Liver (tissue), 8 donors: ENCODE measurements at regions not wholly inside any gene's neighbourhood (a gene's known extent, or its start where the extent isn't known, plus 50 kb on each side); places are given as distances from the start of the nearest gene placed in this dataset.

Experiments
- DNase-seq: peaks from one replicate; pipeline ENCODE4 v3.0.0-alpha.2; 2017; ENCODE audit warnings: low spot score
- H3K27ac ChIP-seq, 2 donors: one replicate each; pipeline ENCODE4 v1.7.0; 2013; ENCODE audit warnings: inconsistent platforms in 2 of 2, low read length in 2 of 2, control low read depth in 1 of 2, low read depth in 1 of 2, mild to moderate bottlenecking in 1 of 2
- H3K27me3 ChIP-seq, 4 donors: one replicate each; pipeline versions ENCODE4 v1.6.1 to v1.7.0; 2013; ENCODE audit warnings: low read length in 3 of 4, inconsistent platforms in 1 of 4, mild to moderate bottlenecking in 1 of 4, moderate library complexity in 1 of 4; ENCODE audit not compliant: control insufficient read depth in 4 of 4, insufficient read depth in 4 of 4
- H3K36me3 ChIP-seq, 4 donors: one replicate each; pipeline versions ENCODE4 v1.6.1 to v1.7.0; 2013; ENCODE audit warnings: low read length in 3 of 4, mild to moderate bottlenecking in 3 of 4, low read depth in 1 of 4, moderate library complexity in 1 of 4; ENCODE audit not compliant: control insufficient read depth in 4 of 4, insufficient read depth in 3 of 4
- H3K4me1 ChIP-seq, 4 donors: one replicate each; pipeline versions ENCODE4 v1.6.1 to v1.7.0; 2013; ENCODE audit warnings: low read length in 3 of 4, mild to moderate bottlenecking in 3 of 4, moderate library complexity in 1 of 4; ENCODE audit not compliant: control insufficient read depth in 4 of 4, insufficient read depth in 4 of 4
- H3K4me3 ChIP-seq, 3 donors: one replicate each; pipeline versions ENCODE4 v1.6.1 to v1.7.0; 2013; ENCODE audit warnings: low read length in 3 of 3, control low read depth in 1 of 3, low read depth in 1 of 3, mild to moderate bottlenecking in 1 of 3
- H3K9ac ChIP-seq, 2 donors: one replicate each; pipeline ENCODE4 v1.7.0; 2013; ENCODE audit warnings: low read length in 2 of 2, mild to moderate bottlenecking in 2 of 2, moderate library complexity in 2 of 2, control low read depth in 1 of 2, low read depth in 1 of 2
- H3K9me3 ChIP-seq, 4 donors: one replicate each; pipeline versions ENCODE4 v1.6.1 to v1.7.0; 2013; ENCODE audit warnings: low read length in 3 of 4; ENCODE audit not compliant: control insufficient read depth in 4 of 4
- EGR1 ChIP-seq, 2 donors: IDR thresholded peaks; 2 replicates each; pipeline ENCODE4 v1.6.1; 2016 to 2018; ENCODE audit warnings: antibody characterized with exemption in 2 of 2, low read depth in 2 of 2
- FOXA2 ChIP-seq: IDR thresholded peaks from 2 replicates; pipeline ENCODE4 v1.6.1; 2016; ENCODE audit warnings: antibody characterized with exemption
- GABPA ChIP-seq, 2 donors: IDR thresholded peaks in 1 of 2; conservative IDR thresholded peaks in 1 of 2; 2 replicates each; pipeline ENCODE4 v1.6.1; 2016; ENCODE audit warnings: antibody characterized with exemption in 2 of 2, mild to moderate bottlenecking in 1 of 2, moderate library complexity in 1 of 2
- HNF4A ChIP-seq, 2 donors: conservative IDR thresholded peaks; 2 replicates each; pipeline ENCODE4 v1.6.1; 2016; ENCODE audit warnings: antibody characterized with exemption in 2 of 2, mild to moderate bottlenecking in 2 of 2
- HNF4G ChIP-seq: IDR thresholded peaks from 2 replicates; pipeline ENCODE4 v1.6.1; 2016; ENCODE audit warnings: antibody characterized with exemption
- JUND ChIP-seq, 2 donors: IDR thresholded peaks; 2 replicates each; pipeline ENCODE4 v1.6.1; 2016; ENCODE audit warnings: antibody characterized with exemption in 2 of 2
- NR2F2 ChIP-seq: IDR thresholded peaks from 2 replicates; pipeline ENCODE4 v1.6.1; 2016; ENCODE audit warnings: antibody characterized with exemption
- RXRA ChIP-seq, 2 donors: IDR thresholded peaks; 2 replicates each; pipeline ENCODE4 v1.6.1; 2017 to 2018; ENCODE audit warnings: antibody characterized with exemption in 2 of 2, mild to moderate bottlenecking in 1 of 2
- SP1 ChIP-seq: IDR thresholded peaks from 2 replicates; pipeline ENCODE4 v1.6.1; 2018; ENCODE audit warnings: antibody characterized with exemption, mild to moderate bottlenecking
- TAF1 ChIP-seq: conservative IDR thresholded peaks from 2 replicates; pipeline ENCODE4 v1.6.1; 2016; ENCODE audit warnings: antibody characterized with exemption, mild to moderate bottlenecking
- WGBS: extraction: QIAGEN DNeasy Blood & Tissue Kit; methylation state at CpG from one replicate; pipeline ENCODE4 v1.1.7; 2013; 5-methylcytosine and 5-hydroxymethylcytosine counted together
- TF ChIP-seq, protein P1 (sequence below): IDR thresholded peaks from 2 replicates; pipeline ENCODE4 v1.6.1; 2016; ENCODE audit warnings: antibody characterized with exemption
- TF ChIP-seq, protein P2 (sequence below): IDR thresholded peaks from 2 replicates; pipeline ENCODE4 v1.6.1; 2016; ENCODE audit warnings: antibody characterized with exemption
- TF ChIP-seq, protein P3 (sequence below): IDR thresholded peaks from 2 replicates; pipeline ENCODE4 v1.6.1; 2016; ENCODE audit warnings: antibody characterized with exemption
- TF ChIP-seq, protein P4 (sequence below): IDR thresholded peaks from 2 replicates; pipeline ENCODE4 v1.6.1; 2016; ENCODE audit warnings: antibody characterized with exemption, mild to moderate bottlenecking
- TF ChIP-seq, protein P5 (sequence below): fragments of 150-350 bp; IDR thresholded peaks from 2 replicates; pipeline ENCODE4 v1.5.1; 2017; ENCODE audit warnings: improper control_type of control experiment, low read depth, low read length; ENCODE audit not compliant: missing input control
- donor health status: healthy.
- donor health status: healthy.
- donor health status: healthy.
- donor health status: healthy.
- donor health status: healthy.

DNA sequence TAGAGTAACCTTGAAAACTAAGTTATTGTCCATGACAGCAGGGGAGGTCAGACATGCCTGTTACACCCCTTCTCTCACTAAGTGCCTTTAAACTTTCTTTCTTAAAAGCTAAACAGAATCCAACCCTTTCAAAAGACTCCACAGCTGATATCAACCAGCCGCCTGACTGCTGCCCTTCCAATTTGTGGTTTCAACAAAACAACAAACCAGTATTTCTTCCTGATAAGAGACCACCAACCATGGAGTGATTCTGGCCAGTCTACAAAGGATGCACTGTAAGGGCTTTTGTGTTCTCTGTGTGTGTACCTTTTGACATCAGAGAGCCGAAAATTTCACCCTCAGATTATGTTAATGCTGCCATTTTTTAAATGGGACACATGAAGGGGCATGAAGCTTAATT is 1204.2 kb downstream of the ROBO2 start:
- 67% methylated on average over 2 of the region's 2 CpGs for WGBS
- Histone ChIP-seq H3K9me3 (peaks cover 0 to 11% (median 4%) of the 10 kb centered on the region in 4 donors), H3K9ac (no peak overlapping the region), H3K27ac (no peak overlapping the region), H3K36me3 (no peaks in the 10 kb centered on the region), H3K27me3 (no peaks in the 10 kb centered on the region), H3K4me1 (no peaks in the 10 kb centered on the region), H3K4me3 (no peak overlapping the region)
- TF ChIP-seq, protein P1, sequence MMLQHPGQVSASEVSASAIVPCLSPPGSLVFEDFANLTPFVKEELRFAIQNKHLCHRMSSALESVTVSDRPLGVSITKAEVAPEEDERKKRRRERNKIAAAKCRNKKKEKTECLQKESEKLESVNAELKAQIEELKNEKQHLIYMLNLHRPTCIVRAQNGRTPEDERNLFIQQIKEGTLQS: no peak
- TF ChIP-seq HNF4G (no peak), SP1 (no peak), EGR1 (IDR thresholded peaks at IDR 0.05; ENCODE audit: low read depth in 2 of 2) (no peak), RXRA (IDR thresholded peaks at IDR 0.05) (no peak), TAF1 (no peak), GABPA (IDR thresholded peaks at IDR 0.05 in 1 of 2, conservative IDR thresholded peaks at IDR 0.05 in 1 of 2) (no peak)
- TF ChIP-seq, protein P2, sequence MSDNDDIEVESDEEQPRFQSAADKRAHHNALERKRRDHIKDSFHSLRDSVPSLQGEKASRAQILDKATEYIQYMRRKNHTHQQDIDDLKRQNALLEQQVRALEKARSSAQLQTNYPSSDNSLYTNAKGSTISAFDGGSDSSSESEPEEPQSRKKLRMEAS: no peak
- TF ChIP-seq, protein P3, sequence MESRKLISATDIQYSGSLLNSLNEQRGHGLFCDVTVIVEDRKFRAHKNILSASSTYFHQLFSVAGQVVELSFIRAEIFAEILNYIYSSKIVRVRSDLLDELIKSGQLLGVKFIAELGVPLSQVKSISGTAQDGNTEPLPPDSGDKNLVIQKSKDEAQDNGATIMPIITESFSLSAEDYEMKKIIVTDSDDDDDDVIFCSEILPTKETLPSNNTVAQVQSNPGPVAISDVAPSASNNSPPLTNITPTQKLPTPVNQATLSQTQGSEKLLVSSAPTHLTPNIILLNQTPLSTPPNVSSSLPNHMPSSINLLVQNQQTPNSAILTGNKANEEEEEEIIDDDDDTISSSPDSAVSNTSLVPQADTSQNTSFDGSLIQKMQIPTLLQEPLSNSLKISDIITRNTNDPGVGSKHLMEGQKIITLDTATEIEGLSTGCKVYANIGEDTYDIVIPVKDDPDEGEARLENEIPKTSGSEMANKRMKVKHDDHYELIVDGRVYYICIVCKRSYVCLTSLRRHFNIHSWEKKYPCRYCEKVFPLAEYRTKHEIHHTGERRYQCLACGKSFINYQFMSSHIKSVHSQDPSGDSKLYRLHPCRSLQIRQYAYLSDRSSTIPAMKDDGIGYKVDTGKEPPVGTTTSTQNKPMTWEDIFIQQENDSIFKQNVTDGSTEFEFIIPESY: no peak
- TF ChIP-seq, protein P4, sequence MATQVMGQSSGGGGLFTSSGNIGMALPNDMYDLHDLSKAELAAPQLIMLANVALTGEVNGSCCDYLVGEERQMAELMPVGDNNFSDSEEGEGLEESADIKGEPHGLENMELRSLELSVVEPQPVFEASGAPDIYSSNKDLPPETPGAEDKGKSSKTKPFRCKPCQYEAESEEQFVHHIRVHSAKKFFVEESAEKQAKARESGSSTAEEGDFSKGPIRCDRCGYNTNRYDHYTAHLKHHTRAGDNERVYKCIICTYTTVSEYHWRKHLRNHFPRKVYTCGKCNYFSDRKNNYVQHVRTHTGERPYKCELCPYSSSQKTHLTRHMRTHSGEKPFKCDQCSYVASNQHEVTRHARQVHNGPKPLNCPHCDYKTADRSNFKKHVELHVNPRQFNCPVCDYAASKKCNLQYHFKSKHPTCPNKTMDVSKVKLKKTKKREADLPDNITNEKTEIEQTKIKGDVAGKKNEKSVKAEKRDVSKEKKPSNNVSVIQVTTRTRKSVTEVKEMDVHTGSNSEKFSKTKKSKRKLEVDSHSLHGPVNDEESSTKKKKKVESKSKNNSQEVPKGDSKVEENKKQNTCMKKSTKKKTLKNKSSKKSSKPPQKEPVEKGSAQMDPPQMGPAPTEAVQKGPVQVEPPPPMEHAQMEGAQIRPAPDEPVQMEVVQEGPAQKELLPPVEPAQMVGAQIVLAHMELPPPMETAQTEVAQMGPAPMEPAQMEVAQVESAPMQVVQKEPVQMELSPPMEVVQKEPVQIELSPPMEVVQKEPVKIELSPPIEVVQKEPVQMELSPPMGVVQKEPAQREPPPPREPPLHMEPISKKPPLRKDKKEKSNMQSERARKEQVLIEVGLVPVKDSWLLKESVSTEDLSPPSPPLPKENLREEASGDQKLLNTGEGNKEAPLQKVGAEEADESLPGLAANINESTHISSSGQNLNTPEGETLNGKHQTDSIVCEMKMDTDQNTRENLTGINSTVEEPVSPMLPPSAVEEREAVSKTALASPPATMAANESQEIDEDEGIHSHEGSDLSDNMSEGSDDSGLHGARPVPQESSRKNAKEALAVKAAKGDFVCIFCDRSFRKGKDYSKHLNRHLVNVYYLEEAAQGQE: no peak
- no peak for DNase-seq

DNA sequence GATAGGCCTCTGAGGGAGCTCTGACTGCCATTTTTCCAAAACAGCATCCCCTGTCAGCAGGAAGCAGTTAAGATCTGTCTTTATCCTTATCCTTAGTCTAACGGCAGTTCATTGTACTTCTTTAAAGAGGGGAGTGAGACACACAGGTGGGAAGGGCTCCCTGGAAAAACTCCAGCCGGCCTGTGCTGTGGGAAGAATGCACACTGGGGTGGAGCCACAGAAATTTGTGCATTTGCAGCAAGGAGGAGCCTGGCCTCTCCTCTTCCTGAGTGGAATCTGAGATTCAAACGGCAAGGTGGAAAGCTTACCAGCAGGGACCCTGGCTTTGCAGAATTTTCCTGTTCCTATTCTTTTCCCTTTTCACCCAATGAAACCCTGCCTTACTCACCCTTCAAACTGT is 1209.4 kb downstream of the ROBO2 start:
- DNase-seq: no peak
- TF ChIP-seq JUND (IDR thresholded peaks at IDR 0.05) (no peak), NR2F2 (no peak), FOXA2 (no peak), HNF4A (conservative IDR thresholded peaks at IDR 0.05) (no peak)
- TF ChIP-seq, protein P3: no peak
- TF ChIP-seq, protein P4: no peak
- TF ChIP-seq, protein P5, sequence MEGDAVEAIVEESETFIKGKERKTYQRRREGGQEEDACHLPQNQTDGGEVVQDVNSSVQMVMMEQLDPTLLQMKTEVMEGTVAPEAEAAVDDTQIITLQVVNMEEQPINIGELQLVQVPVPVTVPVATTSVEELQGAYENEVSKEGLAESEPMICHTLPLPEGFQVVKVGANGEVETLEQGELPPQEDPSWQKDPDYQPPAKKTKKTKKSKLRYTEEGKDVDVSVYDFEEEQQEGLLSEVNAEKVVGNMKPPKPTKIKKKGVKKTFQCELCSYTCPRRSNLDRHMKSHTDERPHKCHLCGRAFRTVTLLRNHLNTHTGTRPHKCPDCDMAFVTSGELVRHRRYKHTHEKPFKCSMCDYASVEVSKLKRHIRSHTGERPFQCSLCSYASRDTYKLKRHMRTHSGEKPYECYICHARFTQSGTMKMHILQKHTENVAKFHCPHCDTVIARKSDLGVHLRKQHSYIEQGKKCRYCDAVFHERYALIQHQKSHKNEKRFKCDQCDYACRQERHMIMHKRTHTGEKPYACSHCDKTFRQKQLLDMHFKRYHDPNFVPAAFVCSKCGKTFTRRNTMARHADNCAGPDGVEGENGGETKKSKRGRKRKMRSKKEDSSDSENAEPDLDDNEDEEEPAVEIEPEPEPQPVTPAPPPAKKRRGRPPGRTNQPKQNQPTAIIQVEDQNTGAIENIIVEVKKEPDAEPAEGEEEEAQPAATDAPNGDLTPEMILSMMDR: no peak
- no peaks in the 10 kb centered on the region for H3K4me1 ChIP-seq
- no peak overlapping the region for H3K27ac ChIP-seq
- no peak overlapping the region for H3K4me3 ChIP-seq
- WGBS: 38% methylated on average over 3 of the region's 3 CpGs
- no peaks in the 10 kb centered on the region for H3K27me3 ChIP-seq
- no peaks in the 10 kb centered on the region for H3K36me3 ChIP-seq
- H3K9ac ChIP-seq: no peak overlapping the region
- H3K9me3 ChIP-seq: peaks cover 0 to 4% (median 2%) of the 10 kb centered on the region in 4 donors
